ENCODE measurements at regions not wholly inside any gene's neighbourhood (a gene's known extent, or its start where the extent isn't known, plus 50 kb on each side); places are given as distances from the start of the nearest gene placed in this dataset.

DNA sequence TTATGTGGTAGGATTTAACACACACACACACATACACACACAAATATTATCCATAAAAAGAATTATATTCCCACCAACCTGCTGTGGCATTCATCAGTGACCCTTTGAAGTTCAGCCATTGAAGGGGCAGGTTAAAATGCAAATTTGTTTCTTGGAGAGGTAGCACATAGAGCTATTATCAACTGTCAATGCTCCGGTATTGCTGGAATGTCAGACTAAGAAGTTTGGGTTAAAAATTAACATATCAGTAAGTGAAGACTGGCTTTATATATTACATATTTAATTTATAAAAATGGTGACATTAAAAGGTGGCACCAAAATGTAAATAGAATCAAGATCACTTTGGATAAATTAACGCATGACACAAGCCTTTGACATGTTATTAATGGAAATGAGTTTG lies 207.3 kb downstream of the DAD1 start:
- TF ChIP-seq, protein P1, sequence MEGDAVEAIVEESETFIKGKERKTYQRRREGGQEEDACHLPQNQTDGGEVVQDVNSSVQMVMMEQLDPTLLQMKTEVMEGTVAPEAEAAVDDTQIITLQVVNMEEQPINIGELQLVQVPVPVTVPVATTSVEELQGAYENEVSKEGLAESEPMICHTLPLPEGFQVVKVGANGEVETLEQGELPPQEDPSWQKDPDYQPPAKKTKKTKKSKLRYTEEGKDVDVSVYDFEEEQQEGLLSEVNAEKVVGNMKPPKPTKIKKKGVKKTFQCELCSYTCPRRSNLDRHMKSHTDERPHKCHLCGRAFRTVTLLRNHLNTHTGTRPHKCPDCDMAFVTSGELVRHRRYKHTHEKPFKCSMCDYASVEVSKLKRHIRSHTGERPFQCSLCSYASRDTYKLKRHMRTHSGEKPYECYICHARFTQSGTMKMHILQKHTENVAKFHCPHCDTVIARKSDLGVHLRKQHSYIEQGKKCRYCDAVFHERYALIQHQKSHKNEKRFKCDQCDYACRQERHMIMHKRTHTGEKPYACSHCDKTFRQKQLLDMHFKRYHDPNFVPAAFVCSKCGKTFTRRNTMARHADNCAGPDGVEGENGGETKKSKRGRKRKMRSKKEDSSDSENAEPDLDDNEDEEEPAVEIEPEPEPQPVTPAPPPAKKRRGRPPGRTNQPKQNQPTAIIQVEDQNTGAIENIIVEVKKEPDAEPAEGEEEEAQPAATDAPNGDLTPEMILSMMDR (optimal IDR thresholded peaks at IDR 0.05 in 1 of 3, IDR thresholded peaks at IDR 0.05 in 1 of 3, conservative IDR thresholded peaks at IDR 0.05 in 1 of 3; ENCODE audit: extremely low read depth in 1 of 3, insufficient read depth in 2 of 3, low read length in 3 of 3), result no peak
- no peak for TF ChIP-seq EZH2 (IDR thresholded peaks at IDR 0.05; ENCODE audit: low read length)
